ENCODE measurements at regions not wholly inside any gene's neighbourhood (a gene's known extent, or its start where the extent isn't known, plus 50 kb on each side); places are given as distances from the start of the nearest gene placed in this dataset.

- TF ChIP-seq CTCF (IDR thresholded peaks at IDR 0.05; ENCODE audit: low read depth, low read length) (no peak), EZH2phosphoT487 (IDR thresholded peaks at IDR 0.05; ENCODE audit: low read depth) (no peak)
Observed at GRCh38 chr4:126007142-126007541, 692.4 kb downstream of the FAT4 start.
